Stimulated activated CD4-positive, alpha-beta T cell treated with anti-CD3 and anti-CD28 coated beads, Interleukin-4, amount 100 ng/mL, for 24 hours (primary cell): ENCODE measurements at regions not wholly inside any gene's neighbourhood (a gene's known extent, or its start where the extent isn't known, plus 50 kb on each side); places are given as distances from the start of the nearest gene placed in this dataset.
"Not testable (repeated sequence)": the region's sequence is repeated elsewhere in the genome, so short reads cannot be mapped to it uniquely, and the experiment has no call there.

Experiments
- DNase-seq: peaks from one replicate; pipeline ENCODE4 v3.0.0-alpha.2; 2020

GRCh38 chr18:67840379-67840778, 323.9 kb upstream of the DSEL start:
- no peak for DNase-seq

DNA sequence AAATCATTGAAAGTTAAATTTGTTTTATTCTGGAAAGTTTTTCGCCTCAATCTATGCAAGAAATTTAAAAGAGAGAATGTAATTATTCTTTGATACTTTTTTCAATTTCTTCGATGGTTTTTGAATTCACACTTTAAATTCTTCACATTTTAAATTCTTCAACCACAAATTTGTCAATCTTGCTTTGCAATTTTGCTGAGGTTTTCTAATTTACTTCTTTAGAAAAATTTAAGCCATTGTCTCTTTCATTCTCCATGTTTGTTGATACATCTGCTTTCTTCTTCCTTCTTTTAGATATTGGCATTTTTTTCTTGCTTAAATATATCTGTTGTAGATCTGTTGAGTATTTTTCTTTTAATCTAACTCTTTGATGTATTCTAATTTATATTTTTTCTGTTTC, 301.9 kb upstream of the DSEL start:
- no peak for DNase-seq

DNA sequence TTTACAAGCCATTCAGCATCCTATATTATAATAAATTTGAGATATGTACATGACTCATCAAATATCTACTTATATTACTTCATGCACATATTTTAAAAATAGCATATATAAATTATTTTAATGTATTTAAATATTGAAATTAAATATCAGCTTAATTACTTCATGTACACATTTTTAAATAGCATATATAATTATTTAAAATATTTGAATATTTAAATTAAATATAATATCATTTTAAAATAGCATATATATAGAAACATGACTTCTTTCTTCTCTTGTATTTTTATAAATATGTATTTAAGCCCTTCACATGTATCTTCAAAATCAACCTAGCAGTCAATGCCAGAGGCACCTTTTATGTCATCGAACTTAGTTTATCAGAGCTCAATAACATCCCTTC, 298.8 kb upstream of the DSEL start:
- no peak for DNase-seq

DNA sequence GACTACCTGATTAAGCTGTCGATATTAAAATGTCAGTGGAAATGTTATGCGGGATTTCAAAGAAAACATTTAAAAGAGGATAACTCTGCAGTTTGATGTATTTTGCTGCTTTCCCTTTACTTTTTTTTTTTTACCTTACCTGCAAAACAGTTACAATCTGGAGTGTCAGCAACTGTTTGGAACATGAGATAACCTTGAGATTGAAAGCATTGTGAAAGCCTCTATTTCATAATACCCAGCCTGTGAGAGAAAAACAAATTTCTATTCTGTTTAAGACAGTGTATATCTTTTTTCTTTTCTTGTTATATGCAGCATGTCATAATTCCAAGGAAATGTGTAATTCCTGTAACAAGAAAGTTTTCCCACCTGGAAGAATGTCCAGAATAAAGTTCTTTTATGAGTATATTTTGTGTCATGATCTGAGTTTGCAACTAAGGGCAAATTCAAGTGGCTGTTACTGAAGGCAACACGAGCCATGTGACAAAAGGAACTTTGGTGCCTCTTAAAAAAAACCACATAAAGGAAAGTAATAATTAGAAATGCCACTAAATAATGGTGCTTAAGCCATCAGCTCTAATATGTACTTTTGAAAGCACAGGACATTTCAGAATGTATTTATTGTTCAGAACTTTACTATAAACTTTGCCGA, 297.0 kb upstream of the DSEL start:
- no peak for DNase-seq

- no peak for DNase-seq
Observed at GRCh38 chr18:67805261-67805660, 288.7 kb upstream of the DSEL start.

- DNase-seq, result no peak
Observed at GRCh38 chr18:67794521-67794920, 278.0 kb upstream of the DSEL start.

DNA sequence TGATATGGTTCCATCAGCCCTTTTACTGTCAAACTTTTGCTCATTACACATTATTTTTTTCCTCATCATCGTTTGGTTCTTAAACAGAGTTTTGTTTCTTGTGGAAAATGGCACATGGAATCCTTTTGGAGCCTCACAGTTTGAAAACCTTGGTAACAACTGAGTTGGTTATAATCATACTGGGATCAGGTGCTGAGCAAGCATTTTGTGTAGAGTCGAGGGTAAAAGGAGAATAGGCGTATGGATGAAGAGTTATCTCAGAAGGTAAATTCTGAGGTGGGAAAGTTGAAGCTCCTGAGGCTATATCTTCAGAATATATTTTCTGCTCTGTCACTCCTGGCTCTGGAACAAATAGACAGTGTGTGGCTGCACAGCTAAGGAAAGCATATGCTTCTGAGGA, 274.0 kb upstream of the DSEL start:
- no peak for DNase-seq

GRCh38 chr18:67789165-67789545, 272.6 kb upstream of the DSEL start:
- DNase-seq, result no peak

GRCh38 chr18:67788310-67789164, 272.0 kb upstream of the DSEL start:
- no peak for DNase-seq

GRCh38 chr18:67783196-67783946, 266.9 kb upstream of the DSEL start:
- DNase-seq, result no peak

GRCh38 chr18:67778016-67778415, 261.5 kb upstream of the DSEL start:
- no peak for DNase-seq

DNA sequence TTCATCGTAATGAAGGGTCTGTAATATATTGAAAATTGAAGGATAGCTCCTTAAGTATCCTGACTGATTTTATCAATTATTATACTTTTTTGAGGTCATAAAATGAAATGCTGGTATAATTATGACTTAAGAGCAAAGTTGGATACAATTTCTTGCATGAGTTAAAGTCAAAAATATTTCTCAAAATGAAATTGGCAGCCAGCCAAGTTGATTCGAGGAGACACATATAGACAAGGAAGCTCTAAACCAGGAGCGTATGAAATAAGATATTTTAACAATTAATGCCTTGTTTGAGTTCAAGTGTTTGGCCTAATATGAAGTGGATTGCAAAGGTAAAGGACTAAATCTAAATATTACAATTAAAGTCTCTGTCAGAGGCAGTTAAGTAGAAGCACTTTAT, 260.4 kb upstream of the DSEL start:
- DNase-seq, result no peak

- no peak for DNase-seq
Observed at GRCh38 chr18:67771271-67771670, 254.8 kb upstream of the DSEL start.

DNA sequence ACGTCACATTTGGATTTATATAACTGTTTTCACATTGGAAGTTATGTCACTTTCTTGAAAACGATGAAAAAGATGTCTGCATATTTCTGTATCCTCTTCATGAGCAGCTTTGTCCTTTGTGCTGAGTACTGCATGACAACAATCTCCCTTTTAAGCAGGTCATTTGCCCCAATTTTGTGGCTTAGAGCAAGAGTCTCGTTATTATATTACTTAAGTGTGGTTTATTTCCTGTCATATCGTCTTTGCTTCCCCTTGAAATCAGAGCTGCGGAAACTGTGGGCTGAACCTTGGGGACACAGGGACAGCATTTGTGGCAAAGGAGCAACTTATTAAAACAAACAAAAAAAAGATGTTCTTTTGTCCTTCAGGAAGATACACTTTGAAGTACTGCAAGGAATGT, 254.0 kb upstream of the DSEL start:
- DNase-seq, result no peak

DNA sequence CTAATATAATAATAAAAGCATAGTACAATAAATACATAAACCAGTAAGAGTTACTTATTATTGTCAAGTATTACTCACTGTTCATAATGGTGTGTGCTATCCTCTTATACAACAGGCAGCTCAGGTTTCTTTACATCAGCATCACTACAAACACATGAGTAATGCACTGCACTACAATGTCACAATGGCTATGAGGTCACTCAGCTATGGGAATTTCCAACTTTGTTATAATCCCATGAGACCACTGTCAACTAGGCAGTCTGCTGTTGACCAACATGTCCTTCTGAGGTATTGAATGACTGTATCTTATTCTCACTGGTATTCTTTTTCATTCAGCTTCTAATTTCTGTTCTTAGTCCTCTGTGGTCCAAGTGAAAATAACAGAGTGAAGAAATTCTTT, 250.4 kb upstream of the DSEL start:
- DNase-seq, result no peak

GRCh38 chr18:67752211-67752610, 235.7 kb upstream of the DSEL start:
- not testable (repeated sequence) for DNase-seq

DNA sequence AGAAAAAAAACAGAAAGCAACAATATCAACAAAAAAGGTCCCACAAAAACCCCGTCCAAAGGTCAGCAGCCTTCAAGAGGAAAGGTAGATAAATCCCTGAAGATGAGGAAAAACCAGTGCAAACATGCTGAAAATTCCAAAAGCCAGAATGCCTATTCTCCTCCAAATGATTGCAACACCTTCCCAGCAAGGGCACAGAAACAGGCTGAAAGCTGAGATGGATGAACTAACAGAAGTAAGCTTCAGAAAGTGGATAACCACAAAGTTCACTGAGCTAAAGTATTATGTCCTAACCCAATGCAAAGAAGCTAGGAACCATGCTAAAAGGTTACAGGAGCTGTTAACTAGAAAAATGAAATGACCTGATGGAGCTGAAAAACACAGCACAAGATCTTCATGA, 226.4 kb upstream of the DSEL start:
- no peak for DNase-seq

- DNase-seq, result no peak
Observed at GRCh38 chr18:67742525-67742924, 226.0 kb upstream of the DSEL start.

DNA sequence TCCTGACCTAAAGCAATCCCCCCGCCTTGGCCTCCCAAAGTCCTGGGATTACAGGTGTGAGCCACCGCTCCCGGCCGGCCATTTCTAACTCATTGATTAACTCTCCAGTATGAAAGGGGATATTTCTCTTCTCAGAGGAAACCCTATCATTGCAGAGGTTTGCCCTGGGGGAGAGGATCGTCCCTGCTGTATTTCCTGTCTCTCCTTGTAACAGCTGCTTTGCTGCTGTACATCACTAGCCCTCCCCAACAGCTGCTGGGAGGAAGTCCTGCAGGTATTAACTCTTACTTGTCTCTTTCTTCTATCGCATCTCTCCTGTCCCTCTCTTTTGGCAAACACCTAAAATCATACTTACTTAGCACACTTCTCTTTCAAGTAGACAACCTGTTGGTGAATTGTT, 219.0 kb upstream of the DSEL start:
- no peak for DNase-seq

- DNase-seq, result no peak
Observed at GRCh38 chr18:67733088-67733487, 216.6 kb upstream of the DSEL start.

GRCh38 chr18:67731851-67732250, 215.3 kb upstream of the DSEL start:
- DNase-seq, result no peak

DNA sequence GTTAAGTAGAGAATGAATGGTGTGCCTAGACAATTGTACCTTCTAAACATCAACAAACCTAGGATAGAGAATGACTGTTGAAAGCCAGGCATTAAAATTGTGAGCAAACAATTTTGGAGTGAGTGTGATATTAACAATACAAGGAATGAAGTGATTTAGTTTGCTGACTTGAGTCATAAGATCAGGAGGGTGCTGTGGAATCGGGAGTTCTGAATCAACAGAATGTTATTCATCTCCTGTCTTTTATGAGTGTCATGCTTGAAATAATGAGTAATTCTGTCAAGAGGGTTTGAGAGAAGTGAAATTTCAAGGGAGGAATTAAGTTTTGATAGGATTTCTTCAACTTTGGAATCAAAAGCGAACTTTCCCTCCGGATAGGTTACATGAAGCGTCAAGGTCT, 214.4 kb upstream of the DSEL start:
- no peak for DNase-seq

DNA sequence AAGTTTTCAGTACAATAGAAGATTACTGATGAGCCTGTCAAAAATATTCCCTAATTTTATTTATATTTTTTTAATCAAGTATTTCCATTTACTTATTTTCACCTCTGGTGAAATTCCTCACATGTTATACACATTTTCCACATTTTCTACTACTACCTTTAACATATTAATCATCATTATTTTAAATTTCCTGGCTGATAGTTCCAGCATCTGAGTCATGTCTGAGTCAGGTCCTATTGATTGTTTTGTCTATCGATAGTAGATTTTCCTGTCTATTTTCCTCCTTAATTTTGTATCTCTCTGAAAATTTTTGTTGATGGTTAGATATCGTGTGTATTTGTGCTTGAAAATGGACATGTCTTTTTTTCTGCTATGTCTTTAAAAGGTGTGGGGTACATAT, 211.8 kb upstream of the DSEL start:
- no peak for DNase-seq

DNA sequence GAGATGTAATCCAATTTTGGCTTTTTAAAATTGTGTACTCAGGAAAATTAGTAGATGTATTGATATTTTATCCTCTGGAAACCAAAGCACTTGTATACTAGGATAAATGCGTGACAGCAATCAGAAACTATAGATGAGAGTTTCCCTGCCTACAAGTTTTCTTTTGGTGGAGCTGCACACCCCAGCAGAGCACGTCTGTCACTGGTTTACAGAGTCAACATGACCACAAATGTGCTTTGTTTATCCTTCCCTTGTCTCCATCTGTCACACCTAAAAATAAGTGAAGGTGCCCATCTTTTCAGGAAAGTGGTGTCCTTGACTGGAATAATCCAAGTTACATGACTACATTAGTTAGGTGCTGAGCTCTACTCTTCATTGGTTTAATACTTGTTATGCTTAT, 210.4 kb upstream of the DSEL start:
- no peak for DNase-seq
